Testis (tissue), 2 donors: ENCODE measurements at regions not wholly inside any gene's neighbourhood (a gene's known extent, or its start where the extent isn't known, plus 50 kb on each side); places are given as distances from the start of the nearest gene placed in this dataset.

Experiments
- DNase-seq: peaks from one replicate; pipeline ENCODE4 v3.0.0-alpha.2; 2019
- H3K27ac ChIP-seq, 2 donors: fragments of 200-600 bp; sonication (generic); one replicate each; pipeline ENCODE4 v1.5.1; 2019
- H3K27me3 ChIP-seq: fragments of 200-600 bp; sonication (generic); one replicate; pipeline ENCODE4 v1.5.1; 2019
- H3K36me3 ChIP-seq: fragments of 200-600 bp; sonication (generic); one replicate; pipeline ENCODE4 v1.5.1; 2017; ENCODE audit warnings: low read depth; ENCODE audit errors: missing control alignments
- H3K4me1 ChIP-seq: fragments of 200-600 bp; sonication (generic); one replicate; pipeline ENCODE4 v1.5.1; 2019
- H3K4me3 ChIP-seq, 2 donors: fragments of 200-600 bp; sonication (generic); one replicate each; pipeline ENCODE4 v1.5.1; 2017 to 2019
- H3K9me3 ChIP-seq: fragments of 200-600 bp; sonication (generic); one replicate; pipeline ENCODE4 v1.5.1; 2017
- CTCF ChIP-seq, 3 experiments: fragments of 450-650 bp in 2 of 3; fragments of 200-600 bp in 1 of 3; sonication (generic) in 1 of 3; IDR thresholded peaks; one replicate each; pipeline ENCODE4 v1.5.1; 2016 to 2019; ENCODE audit warnings: antibody characterized with exemption in 3 of 3, mild to moderate bottlenecking in 2 of 3, moderate library complexity in 1 of 3
- POLR2A ChIP-seq: fragments of 450-650 bp; IDR thresholded peaks from one replicate; pipeline ENCODE4 v1.6.1; 2017; ENCODE audit warnings: antibody characterized with exemption, mild to moderate bottlenecking, moderate library complexity
- WGBS, 2 donors: methylation state at CpG; one replicate each; pipeline ENCODE4 v1.1.5; 2018; 5-methylcytosine and 5-hydroxymethylcytosine counted together
- intact Hi-C: fragments of 100-400 bp; cut with DNase I; formaldehyde crosslinking; loops from one replicate; pipeline ENCODE4 v1.15.1; 2023; ENCODE audit warnings: low total_unique reads

GRCh38 chr2:210956101-210956500, 399.7 kb downstream of the CPS1 start:
- TF ChIP-seq CTCF (IDR thresholded peaks at IDR 0.05) = no peak
- TF ChIP-seq POLR2A = no peak
- Histone ChIP-seq H3K4me1 (no peaks in the 10 kb centered on the region), H3K27ac (no peak overlapping the region), H3K27me3 (no peaks in the 10 kb centered on the region), H3K36me3 (no peaks in the 10 kb centered on the region), H3K4me3 (no peak overlapping the region), H3K9me3 (no peaks in the 10 kb centered on the region)
- intact Hi-C loops = no loop called here
- DNase-seq = no peak

- no peak for TF ChIP-seq CTCF (IDR thresholded peaks at IDR 0.05)
- no peak for TF ChIP-seq POLR2A
- H3K36me3 ChIP-seq = no peaks in the 10 kb centered on the region
- DNase-seq = no peak
- H3K27ac ChIP-seq = no peak overlapping the region
- intact Hi-C loops = no loop called here
- WGBS, 2 donors = 8 to 47% methylated on average over 2 of the region's 2 CpGs
- H3K4me1 ChIP-seq = no peaks in the 10 kb centered on the region
- H3K4me3 ChIP-seq = no peak overlapping the region
- H3K9me3 ChIP-seq = no peaks in the 10 kb centered on the region
- no peaks in the 10 kb centered on the region for H3K27me3 ChIP-seq
Observed at GRCh38 chr2:210961249-210961648, 404.9 kb downstream of the CPS1 start.

- intact Hi-C loops = no loop called here
- TF ChIP-seq CTCF (IDR thresholded peaks at IDR 0.05) = no peak
- no peak for TF ChIP-seq POLR2A
- H3K9me3 ChIP-seq = no peaks in the 10 kb centered on the region
- H3K4me1 ChIP-seq = no peaks in the 10 kb centered on the region
- H3K4me3 ChIP-seq = no peak overlapping the region
- no peaks in the 10 kb centered on the region for H3K36me3 ChIP-seq
- H3K27ac ChIP-seq = no peak overlapping the region
- H3K27me3 ChIP-seq = no peaks in the 10 kb centered on the region
- 63 to 66% methylated on average over 2 of the region's 2 CpGs for WGBS, 2 donors
- DNase-seq = no peak
Observed at GRCh38 chr2:210963386-210963785, 407.0 kb downstream of the CPS1 start.

DNA sequence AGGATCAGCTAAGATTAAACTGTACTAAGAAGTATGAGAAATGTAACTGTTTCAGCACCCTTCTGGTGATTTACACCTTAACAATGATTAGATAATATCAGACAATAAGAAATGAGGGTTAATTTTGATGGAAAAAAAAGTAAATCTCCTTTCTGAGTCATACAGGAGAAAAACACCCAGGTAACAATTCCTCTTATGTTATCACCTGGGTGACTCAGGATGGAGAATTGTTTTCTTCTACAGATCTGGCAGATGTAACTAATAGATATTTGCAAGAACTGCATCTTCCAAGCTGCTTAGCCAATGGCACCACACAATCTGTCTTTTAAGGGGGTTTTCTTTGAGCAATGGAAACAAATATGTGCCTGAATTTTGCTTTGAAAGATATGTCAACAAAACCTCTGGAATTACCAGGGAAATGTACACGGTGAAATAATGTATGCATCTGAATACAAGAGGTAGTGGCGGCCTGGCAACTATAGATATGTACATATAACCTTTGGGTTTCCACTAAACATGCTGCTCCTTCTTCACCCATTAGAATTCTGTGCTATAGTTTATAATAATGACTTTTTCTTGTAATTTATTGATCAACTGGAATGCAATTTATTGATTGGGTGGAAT, 407.9 kb downstream of the CPS1 start:
- Histone ChIP-seq H3K4me3 (no peak overlapping the region), H3K4me1 (no peaks in the 10 kb centered on the region), H3K27ac (no peak overlapping the region), H3K27me3 (no peaks in the 10 kb centered on the region), H3K9me3 (no peaks in the 10 kb centered on the region), H3K36me3 (no peaks in the 10 kb centered on the region)
- no peak for DNase-seq
- intact Hi-C loops = no loop called here
- TF ChIP-seq CTCF (IDR thresholded peaks at IDR 0.05) (no peak), POLR2A (no peak)
- WGBS, 2 donors = 86 to 92% methylated on average over 2 of the region's 2 CpGs

DNA sequence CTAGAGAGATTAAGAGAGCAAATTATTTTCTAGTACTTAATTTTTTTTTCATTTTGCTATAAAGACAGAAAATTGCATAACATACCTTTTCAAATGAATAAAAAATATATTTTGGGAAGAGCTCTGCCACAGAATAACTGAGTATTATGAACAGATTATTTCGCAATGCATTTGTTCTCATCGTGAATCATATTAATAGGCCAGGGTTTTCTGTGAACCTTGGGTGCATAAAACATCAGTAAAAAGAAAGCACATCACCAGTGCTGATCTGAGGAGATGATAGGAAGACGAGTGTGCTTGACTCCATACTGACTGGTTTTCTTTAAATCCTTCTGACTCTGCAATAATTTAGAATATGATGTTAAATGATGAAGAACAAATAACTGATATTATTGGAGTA, 409.1 kb downstream of the CPS1 start:
- WGBS, 2 donors = 72 to 77% methylated on average over 3 of the region's 3 CpGs
- no peak overlapping the region for H3K27ac ChIP-seq
- H3K9me3 ChIP-seq = no peaks in the 10 kb centered on the region
- intact Hi-C loops = no loop called here
- H3K27me3 ChIP-seq = no peaks in the 10 kb centered on the region
- DNase-seq = no peak
- TF ChIP-seq POLR2A (no peak), CTCF (IDR thresholded peaks at IDR 0.05) (no peak)
- H3K4me3 ChIP-seq = no peak overlapping the region
- no peaks in the 10 kb centered on the region for H3K4me1 ChIP-seq
- H3K36me3 ChIP-seq = no peaks in the 10 kb centered on the region
